ENCODE measurements at regions not wholly inside any gene's neighbourhood (a gene's known extent, or its start where the extent isn't known, plus 50 kb on each side); places are given as distances from the start of the nearest gene placed in this dataset.

- TF ChIP-seq RFX5 (IDR thresholded peaks at IDR 0.05; ENCODE audit: borderline replicate concordance, low read depth, low read length) (no peak), RNF2 (IDR thresholded peaks at IDR 0.05; ENCODE audit: borderline replicate concordance, low read depth, low read length, missing control alignments, poor library complexity, severe bottlenecking) (no peak)
- H3K18ac ChIP-seq (ENCODE audit: extremely low read depth, low read length): no peak overlapping the region
- FAIRE-seq: no peak
- no peak overlapping the region for H2BK120ac ChIP-seq (replicated peaks; ENCODE audit: low read depth, low read length)
- no peaks in the 10 kb centered on the region for H3K27me3 ChIP-seq (replicated peaks in 1 of 4; ENCODE audit: control insufficient read depth in 3 of 4, extremely low read depth in 1 of 4, insufficient read depth in 3 of 4, low read length in 3 of 4)
- no peak overlapping the region for H4K91ac ChIP-seq (replicated peaks; ENCODE audit: insufficient read length, low read length)
- no peak overlapping the region for H3K4ac ChIP-seq (replicated peaks; ENCODE audit: insufficient read length, low read depth, low read length)
- H3K4me3 ChIP-seq (ENCODE audit: extremely low read depth in 1 of 4, insufficient read depth in 2 of 4, low read depth in 3 of 4, low read length in 4 of 4): no peak overlapping the region
- H3K9me3 ChIP-seq (ENCODE audit: insufficient read depth in 2 of 2, low read depth in 1 of 2, low read length in 1 of 2): no peaks in the 10 kb centered on the region; a peak in 1 of 4 replicates
- POLR2A ChIA-PET (ENCODE audit: partially characterized antibody): no interaction called here
- no peak overlapping the region for H3K14ac ChIP-seq (ENCODE audit: insufficient read length)
- no peaks in the 10 kb centered on the region for H3K36me3 ChIP-seq (ENCODE audit: control insufficient read depth in 2 of 4, insufficient read depth in 4 of 4, low read length in 3 of 4)
- H2BK5ac ChIP-seq (ENCODE audit: low read depth, low read length): no peak overlapping the region
- 93% methylated on average over 3 of the region's 3 CpGs; no CpG with 5 or more reads in 1 of the 2 experiments for WGBS, 2 experiments (ENCODE audit: extremely low coverage in 1 of 2, insufficient coverage in 1 of 2, insufficient read length in 1 of 2, insufficient replicate concordance in 2 of 2, low coverage in 1 of 2, low lambda C conversion rate in 2 of 2, missing lambda C conversion rate in 1 of 2)
- H3K23me2 ChIP-seq (ENCODE audit: low read depth, low read length): no peaks in the 10 kb centered on the region
- no peaks in the 10 kb centered on the region for H4K20me1 ChIP-seq (replicated peaks in 1 of 2; ENCODE audit: control insufficient read depth in 1 of 2, insufficient read depth in 2 of 2, low read length in 2 of 2)
- H2BK15ac ChIP-seq (ENCODE audit: low read length): no peak overlapping the region
- no peak overlapping the region for H2BK12ac ChIP-seq (ENCODE audit: low read depth, low read length)
- H3K23ac ChIP-seq (ENCODE audit: insufficient read length): no peak overlapping the region
- H2AK5ac ChIP-seq (ENCODE audit: low read depth, low read length): no peak overlapping the region
- no peaks in the 10 kb centered on the region for H3K79me1 ChIP-seq (ENCODE audit: low read depth, low read length)
- H3K79me2 ChIP-seq (ENCODE audit: control insufficient read depth in 1 of 2, insufficient read depth in 2 of 2, low read length in 2 of 2): no peaks in the 10 kb centered on the region
- no peak for DNase-seq (ENCODE audit: low read depth in 1 of 2, low spot score in 2 of 2)
- no peak overlapping the region for H4K5ac ChIP-seq (ENCODE audit: insufficient read length, low read depth, low read length)
- peaks cover 0 to 7% (median 2%) of the 10 kb centered on the region in 4 experiments; a peak in 1 of 7 replicates for H3K4me1 ChIP-seq (replicated peaks in 1 of 4; ENCODE audit: control insufficient read depth in 3 of 4, insufficient read depth in 4 of 4, low read length in 3 of 4)
- no peak overlapping the region for H3K27ac ChIP-seq (ENCODE audit: low read depth, low read length)
- H2AFZ ChIP-seq (ENCODE audit: low read length): no peak overlapping the region
- CTCF ChIA-PET (ENCODE audit: partially characterized antibody): interaction anchor here (0.7 to 5.4 kb wide), 10 partner anchors 12 to 317 kb away, joined by 3 to 58 read pairs (median 4); no protein-coding TSS in a partner anchor
- H2BK20ac ChIP-seq (ENCODE audit: low read length): no peak overlapping the region
- H3K4me2 ChIP-seq (ENCODE audit: insufficient read depth in 1 of 2, low read depth in 2 of 2, low read length in 2 of 2): no peak overlapping the region
- no peak overlapping the region for H3K56ac ChIP-seq (replicated peaks; ENCODE audit: insufficient read length, low read depth, low read length)
- no peak overlapping the region for H4K8ac ChIP-seq (ENCODE audit: extremely low read depth, insufficient read depth, low read length)
- H3K9ac ChIP-seq (replicated peaks in 1 of 4; ENCODE audit: extremely low read depth in 1 of 4, low read depth in 3 of 4, low read length in 3 of 4): no peak overlapping the region
These were observed 239.1 kb upstream of the PWP1 start for GRCh38 chr12:107446476-107446875.

Measured in H1 (cell line).